IMR-90 (cell line): ENCODE measurements at regions not wholly inside any gene's neighbourhood (a gene's known extent, or its start where the extent isn't known, plus 50 kb on each side); places are given as distances from the start of the nearest gene placed in this dataset.

Experiments
- ATAC-seq: fragments of 200-7000 bp; cut with Tn5 transposase; 2 replicates; pipeline ENCODE4 v1.9.1; 2020; ENCODE audit warnings: low read depth, mild to moderate bottlenecking, moderate library complexity
- BruUV-seq: library from RNA; stranded (reverse); fragments of 400-500 nt; replicated peaks from 2 replicates; lab custom pipeline; 2021; lab: Mats Ljungman, UMichigan
- CTCF ChIA-PET: fragments of 300-600 bp; formaldehyde crosslinking; extraction: SDS; loops from one replicate; lab custom pipeline; 2021; ENCODE audit warnings: antibody characterized with exemption; lab: Yijun Ruan, JAX
- POLR2A ChIA-PET: fragments of 300-600 bp; sonication (Branson Sonifier 250); formaldehyde crosslinking; loops from one replicate; lab custom pipeline; 2022; ENCODE audit warnings: antibody characterized with exemption; ENCODE audit not compliant: unreplicated experiment; lab: Charles Lee
- DNase-seq: peaks from one replicate; pipeline ENCODE4 v3.0.0; 2013
- H2AFZ ChIP-seq: replicated peaks from 2 replicates; pipeline ENCODE3; 2013; ENCODE audit warnings: low read length, mild to moderate bottlenecking; ENCODE audit not compliant: poor library complexity
- H2AK5ac ChIP-seq: 2 replicates; pipeline ENCODE4 v1.6.1; 2013; ENCODE audit warnings: low read depth, low read length, inconsistent platforms
- H2AK9ac ChIP-seq: replicated peaks from 2 replicates; pipeline ENCODE3; 2013; ENCODE audit warnings: mild to moderate bottlenecking, low read depth, low read length, moderate library complexity; ENCODE audit not compliant: poor library complexity
- H2BK120ac ChIP-seq: 2 replicates; pipeline ENCODE4 v1.6.1; 2013; ENCODE audit warnings: low read depth, low read length, inconsistent platforms
- H2BK15ac ChIP-seq: 3 replicates; pipeline ENCODE4 v1.6.1; 2013; ENCODE audit warnings: low read depth, low read length, inconsistent platforms
- H2BK20ac ChIP-seq: 2 replicates; pipeline ENCODE4 v1.6.1; 2013; ENCODE audit warnings: low read depth, mild to moderate bottlenecking, inconsistent platforms, low read length, moderate library complexity
- H2BK5ac ChIP-seq: 2 replicates; pipeline ENCODE4 v1.6.1; 2013; ENCODE audit warnings: mild to moderate bottlenecking, low read depth, low read length, inconsistent platforms; ENCODE audit not compliant: poor library complexity, severe bottlenecking
- H3K14ac ChIP-seq: replicated peaks from 2 replicates; pipeline ENCODE4 v1.6.1; 2013; ENCODE audit warnings: low read depth, low read length, inconsistent platforms
- H3K18ac ChIP-seq: 2 replicates; pipeline ENCODE4 v1.6.1; 2013; ENCODE audit warnings: low read depth, low read length, control low read depth
- H3K23ac ChIP-seq: 2 replicates; pipeline ENCODE4 v1.6.1; 2013; ENCODE audit warnings: low read depth, low read length, inconsistent platforms
- H3K27ac ChIP-seq: 2 replicates; pipeline ENCODE4 v1.5.1; 2013; ENCODE audit warnings: mild to moderate bottlenecking, control low read depth, low read length; ENCODE audit not compliant: insufficient read depth
- H3K27me3 ChIP-seq: 2 replicates; pipeline ENCODE4 v1.6.1; 2013; ENCODE audit warnings: low read length; ENCODE audit not compliant: control insufficient read depth, insufficient read depth
- H3K36me3 ChIP-seq: 2 replicates; pipeline ENCODE4 v1.6.1; 2013; ENCODE audit warnings: low read length, mixed read lengths; ENCODE audit not compliant: control insufficient read depth, insufficient read depth
- H3K4ac ChIP-seq: 2 replicates; pipeline ENCODE4 v1.6.1; 2013; ENCODE audit warnings: low read depth, low read length, inconsistent platforms
- H3K4me1 ChIP-seq: 2 replicates; pipeline ENCODE4 v1.6.1; 2013; ENCODE audit warnings: low read length, mixed read lengths; ENCODE audit not compliant: control insufficient read depth, insufficient read depth
- H3K4me2 ChIP-seq: 2 replicates; pipeline ENCODE4 v1.6.1; 2013; ENCODE audit warnings: low read depth, mild to moderate bottlenecking, control low read depth, low read length, moderate library complexity
- H3K4me3 ChIP-seq: 2 replicates; pipeline ENCODE4 v1.5.1; 2013; ENCODE audit warnings: low read depth, mild to moderate bottlenecking, control low read depth, low read length, moderate library complexity; ENCODE audit not compliant: insufficient read depth
- H3K56ac ChIP-seq: 2 replicates; pipeline ENCODE4 v1.6.1; 2013; ENCODE audit warnings: low read length, inconsistent platforms; ENCODE audit not compliant: insufficient read depth; ENCODE audit errors: extremely low read depth
- H3K79me1 ChIP-seq, 2 experiments: 2 replicates each; pipeline ENCODE4 v1.6.1; 2013; ENCODE audit warnings: low read length in 2 of 2, inconsistent platforms in 1 of 2, low read depth in 1 of 2
- H3K9ac ChIP-seq: 2 replicates; pipeline ENCODE4 v1.6.1; 2013; ENCODE audit warnings: low read depth, low read length, control low read depth
- H3K9me1 ChIP-seq: 2 replicates; pipeline ENCODE4 v1.6.1; 2013; ENCODE audit warnings: low read length, inconsistent platforms; ENCODE audit not compliant: insufficient read depth
- H3K9me3 ChIP-seq: 2 replicates; pipeline ENCODE4 v1.6.1; 2013; ENCODE audit warnings: low read length; ENCODE audit not compliant: control insufficient read depth, insufficient read depth
- H4K20me1 ChIP-seq: 2 replicates; pipeline ENCODE4 v1.6.1; 2013; ENCODE audit warnings: low read length, inconsistent platforms; ENCODE audit not compliant: insufficient read depth
- H4K5ac ChIP-seq: 2 replicates; pipeline ENCODE4 v1.6.1; 2013; ENCODE audit warnings: mild to moderate bottlenecking, low read depth, low read length, control low read depth
- H4K8ac ChIP-seq, 2 experiments: 2 replicates each; pipeline ENCODE4 v1.6.1; 2013; ENCODE audit warnings: low read depth in 2 of 2, low read length in 2 of 2, control low read depth in 1 of 2, inconsistent platforms in 1 of 2
- H4K91ac ChIP-seq: 2 replicates; pipeline ENCODE4 v1.6.1; 2013; ENCODE audit warnings: low read depth, low read length, inconsistent platforms; ENCODE audit not compliant: insufficient read depth
- BHLHE40 ChIP-seq: fragments of 150-350 bp; IDR thresholded peaks from 2 replicates; pipeline ENCODE4 v1.6.1; 2016; ENCODE audit warnings: mild to moderate bottlenecking, low read depth, low read length
- CEBPB ChIP-seq: IDR thresholded peaks from 2 replicates; pipeline ENCODE4 v1.6.1; 2012; ENCODE audit warnings: low read depth, low read length, improper control_type of control experiment
- CHD1 ChIP-seq: IDR thresholded peaks from 2 replicates; pipeline ENCODE4 v1.6.1; 2012; ENCODE audit warnings: low read depth, low read length, improper control_type of control experiment
- MAFK ChIP-seq: IDR thresholded peaks from 2 replicates; pipeline ENCODE4 v1.6.1; 2012; ENCODE audit warnings: low read depth, low read length, improper control_type of control experiment
- MAZ ChIP-seq: IDR thresholded peaks from 2 replicates; pipeline ENCODE4 v1.6.1; 2012; ENCODE audit warnings: low read depth, mild to moderate bottlenecking, low read length, improper control_type of control experiment, moderate library complexity, borderline replicate concordance
- MXI1 ChIP-seq: IDR thresholded peaks from 2 replicates; pipeline ENCODE4 v1.6.1; 2012; ENCODE audit warnings: low read depth, mild to moderate bottlenecking, low read length, moderate library complexity, borderline replicate concordance
- NFE2L2 ChIP-seq: fragments of 150-350 bp; IDR thresholded peaks from 2 replicates; pipeline ENCODE4 v1.6.1; 2016; ENCODE audit warnings: low read depth, mild to moderate bottlenecking, low read length
- POLR2A ChIP-seq: IDR thresholded peaks from 2 replicates; pipeline ENCODE4 v1.6.1; 2012; ENCODE audit warnings: mild to moderate bottlenecking, low read depth, low read length
- RAD21 ChIP-seq: IDR thresholded peaks from 2 replicates; pipeline ENCODE4 v1.6.1; 2012; ENCODE audit warnings: low read length, improper control_type of control experiment
- RCOR1 ChIP-seq: IDR thresholded peaks from 2 replicates; pipeline ENCODE4 v1.6.1; 2012; ENCODE audit warnings: mild to moderate bottlenecking, low read length, improper control_type of control experiment; ENCODE audit not compliant: insufficient replicate concordance
- RFX5 ChIP-seq: IDR thresholded peaks from 2 replicates; pipeline ENCODE4 v1.8.0; 2012; ENCODE audit warnings: low read depth, mild to moderate bottlenecking, low read length, moderate library complexity
- SMC3 ChIP-seq: fragments of 150-350 bp; IDR thresholded peaks from 2 replicates; pipeline ENCODE4 v1.6.1; 2016; ENCODE audit warnings: low read depth, mild to moderate bottlenecking, antibody characterized with exemption, low read length, moderate library complexity
- WGBS, 2 experiments: methylation state at CpG; one replicate each; pipeline versions ENCODE4 v1.1.5 to v1.1.7; 2013; ENCODE audit warnings: missing lambda C conversion rate in 2 of 2; ENCODE audit not compliant: insufficient read length in 1 of 2; ENCODE audit errors: extremely low coverage in 2 of 2; 5-methylcytosine and 5-hydroxymethylcytosine counted together
- dilution Hi-C: fragments of 300-500 bp; cut with HindIII; formaldehyde crosslinking; loops from one replicate; pipeline ENCODE4 v1.14.3; 2018; ENCODE audit warnings: low sequenced_read_pairs; ENCODE audit not compliant: unreplicated experiment
- in situ Hi-C: fragments of 300-500 bp; cut with MboI; formaldehyde crosslinking; loops from 3 replicates; pipeline ENCODE4 v1.14.3; 2019; ENCODE audit warnings: low sequenced_read_pairs, inconsistent platforms, mixed read lengths
- intact Hi-C: fragments of 100-400 bp; cut with micrococcal nuclease; formaldehyde crosslinking; loops from 2 replicates; pipeline ENCODE4 v1.10.0; 2022
- TF ChIP-seq, protein P1 (sequence below): fragments of 150-350 bp; IDR thresholded peaks from 2 replicates; pipeline ENCODE4 v1.6.1; 2016; ENCODE audit warnings: low read depth, mild to moderate bottlenecking, low read length, moderate library complexity, borderline replicate concordance
- TF ChIP-seq, protein P2 (sequence below): fragments of 150-350 bp; IDR thresholded peaks from 2 replicates; pipeline ENCODE4 v1.6.1; 2017; ENCODE audit warnings: mild to moderate bottlenecking, antibody characterized with exemption, low read length, low read depth

GRCh38 chr5:58255386-58255785, 204.5 kb downstream of the PLK2 start:
- ChIA-PET POLR2A (no interaction called here), CTCF (no interaction called here)
- dilution Hi-C loops = no loop called here

More at GRCh38 chr5:58255386-58255785, 204.5 kb downstream of the PLK2 start:
- TF ChIP-seq, protein P1, sequence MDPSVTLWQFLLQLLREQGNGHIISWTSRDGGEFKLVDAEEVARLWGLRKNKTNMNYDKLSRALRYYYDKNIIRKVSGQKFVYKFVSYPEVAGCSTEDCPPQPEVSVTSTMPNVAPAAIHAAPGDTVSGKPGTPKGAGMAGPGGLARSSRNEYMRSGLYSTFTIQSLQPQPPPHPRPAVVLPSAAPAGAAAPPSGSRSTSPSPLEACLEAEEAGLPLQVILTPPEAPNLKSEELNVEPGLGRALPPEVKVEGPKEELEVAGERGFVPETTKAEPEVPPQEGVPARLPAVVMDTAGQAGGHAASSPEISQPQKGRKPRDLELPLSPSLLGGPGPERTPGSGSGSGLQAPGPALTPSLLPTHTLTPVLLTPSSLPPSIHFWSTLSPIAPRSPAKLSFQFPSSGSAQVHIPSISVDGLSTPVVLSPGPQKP = no peak
- TF ChIP-seq CEBPB (no peak), MXI1 (no peak), POLR2A (no peak), MAFK (no peak), RFX5 (no peak), RAD21 (no peak), BHLHE40 (no peak), MAZ (no peak), SMC3 (no peak), RCOR1 (no peak), NFE2L2 (no peak), CHD1 (no peak)
- TF ChIP-seq, protein P2, sequence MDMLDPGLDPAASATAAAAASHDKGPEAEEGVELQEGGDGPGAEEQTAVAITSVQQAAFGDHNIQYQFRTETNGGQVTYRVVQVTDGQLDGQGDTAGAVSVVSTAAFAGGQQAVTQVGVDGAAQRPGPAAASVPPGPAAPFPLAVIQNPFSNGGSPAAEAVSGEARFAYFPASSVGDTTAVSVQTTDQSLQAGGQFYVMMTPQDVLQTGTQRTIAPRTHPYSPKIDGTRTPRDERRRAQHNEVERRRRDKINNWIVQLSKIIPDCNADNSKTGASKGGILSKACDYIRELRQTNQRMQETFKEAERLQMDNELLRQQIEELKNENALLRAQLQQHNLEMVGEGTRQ = no peak
- Histone ChIP-seq H3K36me3 (no peaks in the 10 kb centered on the region), H3K27me3 (no peaks in the 10 kb centered on the region), H3K56ac (no peak overlapping the region), H3K23ac (no peak overlapping the region), H3K9me1 (peaks cover 4% of the 10 kb centered on the region; the same call in 1 of the 2 replicates), H2BK120ac (no peak overlapping the region), H3K27ac (no peak overlapping the region), H2BK5ac (no peak overlapping the region), H2BK15ac (no peak overlapping the region), H3K4me2 (no peak overlapping the region), H2AFZ (no peak overlapping the region), H4K20me1 (no peaks in the 10 kb centered on the region), H4K91ac (no peak overlapping the region), H3K14ac (no peak overlapping the region), H3K79me1 (no peaks in the 10 kb centered on the region), H3K4ac (no peak overlapping the region), H3K18ac (no peak overlapping the region), H2BK20ac (no peak overlapping the region), H2AK9ac (no peak overlapping the region), H3K4me3 (no peak overlapping the region), H3K9ac (no peak overlapping the region), H3K9me3 (no peaks in the 10 kb centered on the region), H2AK5ac (no peak overlapping the region), H4K8ac (no peak overlapping the region), H4K5ac (no peak overlapping the region), H3K4me1 (peaks cover 2% of the 10 kb centered on the region)
- no CpG with 5 or more reads among the region's 1 CpG for WGBS, 2 experiments
- no peak for ATAC-seq
- intact Hi-C loops = no loop called here
- DNase-seq = no peak
- BruUV-seq = no TSS peak
- in situ Hi-C loops = no loop called here
